Erythroblast (primary cell): ENCODE measurements at regions not wholly inside any gene's neighbourhood (a gene's known extent, or its start where the extent isn't known, plus 50 kb on each side); places are given as distances from the start of the nearest gene placed in this dataset.

Source experiments
- DNase-seq, 2 experiments: peaks; one replicate each; lab custom pipeline; 2025; lab: John Stamatoyannopoulos, UW
- GATA1 ChIP-seq: IDR thresholded peaks from 2 replicates; pipeline ENCODE4 v1.6.1; 2011; ENCODE audit warnings: low read depth, mild to moderate bottlenecking, control low read depth, low read length, moderate library complexity
- POLR2A ChIP-seq: IDR thresholded peaks from 2 replicates; pipeline ENCODE4 v1.6.1; 2011; ENCODE audit warnings: mild to moderate bottlenecking, low read length

DNA sequence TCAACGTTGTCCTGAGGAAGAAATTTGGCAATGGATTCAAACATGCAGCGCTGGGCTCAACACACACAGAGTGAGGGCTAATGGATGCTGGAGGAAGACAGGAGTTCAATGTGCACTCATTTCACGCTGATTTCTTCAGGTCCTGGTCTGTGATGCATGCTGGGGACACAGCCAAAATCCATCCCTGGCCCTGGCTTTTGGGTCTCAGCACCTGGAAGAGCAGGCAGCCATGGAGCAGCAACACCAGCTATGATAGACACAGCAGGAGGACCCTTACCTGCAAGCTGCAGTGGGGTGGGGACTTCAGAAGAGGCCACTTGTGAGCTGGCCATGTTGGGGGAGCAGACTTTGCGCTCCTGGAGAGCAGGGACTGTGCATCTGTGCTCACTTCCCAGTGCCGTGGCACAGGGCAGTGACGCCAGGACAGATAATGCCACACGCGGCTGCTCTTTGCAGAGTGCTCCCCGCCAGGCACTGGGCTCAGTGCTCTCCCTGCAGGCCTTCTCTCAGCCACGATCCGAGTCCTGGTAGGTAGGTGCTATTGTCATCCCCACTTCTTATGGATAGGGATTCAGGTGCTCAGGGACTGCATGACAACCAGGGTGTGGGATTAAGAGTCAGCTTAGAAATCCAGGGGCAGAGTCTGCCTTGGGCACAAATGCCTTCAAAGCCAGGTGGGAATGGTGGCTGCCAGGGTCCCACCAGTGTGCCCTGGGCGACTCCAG, 138.8 kb upstream of the UNC5B start:
- TF ChIP-seq POLR2A (no peak), GATA1 (no peak)
- no peak for DNase-seq

DNA sequence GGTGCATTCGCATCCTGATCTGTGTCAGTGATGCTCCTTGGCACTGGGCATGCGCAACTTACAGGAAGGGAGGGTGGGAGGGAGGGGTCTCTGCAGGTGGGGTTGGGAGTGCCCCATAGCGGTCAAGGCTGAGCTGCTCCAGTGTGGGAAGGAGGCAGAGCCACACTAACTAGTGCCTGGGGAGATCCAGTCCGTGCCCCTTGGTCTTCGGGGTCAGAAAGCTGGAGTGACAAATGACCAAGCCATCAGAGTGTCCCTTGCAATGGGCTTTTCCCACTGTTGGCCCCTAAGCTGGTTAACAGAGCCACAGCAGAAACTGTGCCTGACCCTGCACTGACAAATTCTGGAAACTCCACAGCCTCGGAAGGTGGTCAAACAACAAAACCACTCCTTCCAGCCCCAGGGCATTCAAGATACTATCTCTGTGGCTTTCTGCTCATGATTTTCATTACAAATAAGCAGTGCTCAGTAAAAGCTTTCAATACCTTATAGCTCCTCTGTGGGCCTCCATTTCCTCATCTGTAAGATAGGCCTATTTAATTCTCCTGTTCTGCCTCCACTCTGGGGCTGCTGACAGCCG, 138.1 kb upstream of the UNC5B start:
- no peak for DNase-seq
- TF ChIP-seq GATA1 (no peak), POLR2A (no peak)

DNA sequence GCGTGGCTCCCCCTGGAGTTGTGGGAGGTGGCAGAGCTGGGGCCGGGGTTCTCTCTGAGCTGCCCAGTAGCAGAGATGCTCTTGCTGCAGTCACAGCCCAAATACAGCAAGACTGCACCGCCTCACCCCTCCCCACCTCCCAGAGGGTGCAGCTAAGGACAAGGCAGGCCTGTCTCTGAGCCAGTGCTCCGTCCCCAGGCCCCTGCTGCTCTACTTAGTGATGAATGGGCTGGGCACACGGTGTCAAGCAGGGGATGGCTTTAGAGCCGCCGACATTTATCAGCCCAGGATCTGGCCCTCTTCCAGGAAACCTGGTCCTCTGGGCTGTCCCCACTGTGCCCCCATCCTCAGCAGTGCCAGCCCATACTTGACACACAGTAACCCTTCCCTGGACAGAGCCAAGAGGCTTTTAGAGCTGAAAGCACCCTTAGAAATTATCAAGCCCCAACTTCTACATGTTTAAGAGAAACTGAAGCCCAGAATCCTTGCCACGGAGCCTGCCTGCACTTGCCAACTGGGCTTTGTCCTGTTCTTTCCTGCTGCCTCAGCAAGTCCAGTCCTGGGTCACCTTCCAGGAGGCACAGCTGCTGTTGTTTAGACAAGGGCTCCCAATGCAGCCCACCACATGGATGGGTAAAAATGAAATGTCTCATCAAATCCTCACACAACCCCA, 137.1 kb upstream of the UNC5B start:
- no peak for DNase-seq
- TF ChIP-seq POLR2A (no peak), GATA1 (no peak)

DNA sequence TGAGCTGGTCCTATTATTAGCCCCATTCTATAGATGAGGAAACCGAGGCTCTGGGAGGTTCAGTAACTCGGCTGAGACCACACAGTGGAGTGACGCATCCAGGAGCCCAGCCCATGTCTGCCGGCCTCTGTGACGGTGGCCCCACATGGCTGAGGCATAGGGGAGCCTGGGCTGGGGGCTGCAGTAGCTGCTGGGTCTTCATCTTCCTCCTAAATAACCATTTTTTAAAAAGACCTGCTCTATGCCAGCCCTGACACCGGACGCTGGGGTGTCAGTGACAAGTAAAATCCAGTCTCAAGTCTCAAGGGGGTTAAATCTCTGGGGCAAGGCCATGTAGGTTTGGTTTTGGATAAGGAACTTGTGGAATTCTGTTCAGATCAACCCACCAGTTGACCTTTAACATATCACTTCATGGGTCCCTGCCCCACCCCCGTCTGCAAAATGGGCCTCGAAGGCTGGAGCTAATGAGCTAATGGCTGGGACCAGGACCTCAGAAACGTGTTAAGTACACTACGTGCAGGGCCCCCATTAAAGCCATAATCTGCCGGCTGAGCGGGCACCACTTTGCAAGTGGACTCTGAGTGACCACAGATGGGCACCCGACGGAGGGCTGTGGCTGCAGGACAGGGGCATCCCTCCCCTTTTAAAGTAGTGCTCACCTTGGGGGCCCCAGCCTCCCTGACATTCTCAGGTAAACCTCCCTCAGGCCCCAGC, 136.5 kb upstream of the UNC5B start:
- no peak for TF ChIP-seq GATA1
- TF ChIP-seq POLR2A: no peak
- DNase-seq: no peak

DNA sequence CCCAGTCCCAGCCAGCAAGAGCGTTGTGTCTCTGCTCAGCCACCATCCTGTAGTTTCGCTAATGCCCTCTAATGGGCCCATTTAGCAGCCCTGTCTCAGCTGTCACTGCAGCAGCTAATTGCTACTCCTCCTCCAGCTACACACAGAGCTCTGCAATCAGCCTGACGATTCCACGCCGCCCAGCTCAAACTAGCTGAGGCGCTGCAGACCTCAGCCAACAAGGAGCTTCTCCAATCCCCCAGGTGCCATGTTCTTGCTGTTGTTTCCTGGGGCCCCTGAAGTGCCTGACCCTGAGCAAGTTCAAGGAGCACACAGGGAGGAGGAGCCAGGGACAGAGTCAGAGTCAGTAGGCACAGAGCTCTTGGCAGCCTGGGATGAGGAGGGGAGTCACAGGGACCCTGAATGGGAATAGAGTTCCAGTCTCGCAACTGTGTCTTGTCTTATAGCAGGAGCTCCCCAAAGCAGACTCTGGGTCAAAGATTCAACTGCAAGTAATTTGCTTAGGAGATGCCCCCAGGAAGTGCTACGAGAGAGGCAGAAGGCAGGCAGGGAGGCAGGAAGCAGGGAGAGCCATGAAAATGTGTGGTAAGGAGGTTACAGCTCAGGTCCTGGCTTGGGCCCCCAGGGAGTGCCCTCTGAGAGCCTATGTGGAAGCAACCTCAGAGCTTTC, 135.8 kb upstream of the UNC5B start:
- DNase-seq: no peak
- TF ChIP-seq POLR2A (no peak), GATA1 (no peak)

DNA sequence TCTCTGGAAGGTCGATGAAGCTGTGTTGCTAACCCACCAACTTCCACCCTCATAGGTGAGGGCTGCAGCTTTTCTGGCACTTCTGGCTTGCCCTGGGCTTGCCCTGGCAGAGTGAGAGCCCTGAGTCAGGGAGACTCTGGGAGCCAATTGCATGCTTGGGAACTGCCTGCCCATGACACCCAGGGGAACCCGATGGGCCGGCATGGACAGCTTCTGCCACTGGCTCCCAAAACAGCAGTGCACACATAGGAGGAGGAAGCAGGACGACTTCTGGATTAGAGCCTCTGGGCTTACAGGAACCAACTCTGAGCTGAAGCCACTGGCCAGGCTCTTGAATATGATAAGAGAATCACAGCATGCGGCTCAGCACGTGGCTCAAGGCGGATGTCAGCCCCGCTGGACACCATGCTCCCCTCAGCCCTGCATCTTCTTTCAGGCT, 135.2 kb upstream of the UNC5B start:
- no peak for DNase-seq
- TF ChIP-seq GATA1 (no peak), POLR2A (no peak)

DNA sequence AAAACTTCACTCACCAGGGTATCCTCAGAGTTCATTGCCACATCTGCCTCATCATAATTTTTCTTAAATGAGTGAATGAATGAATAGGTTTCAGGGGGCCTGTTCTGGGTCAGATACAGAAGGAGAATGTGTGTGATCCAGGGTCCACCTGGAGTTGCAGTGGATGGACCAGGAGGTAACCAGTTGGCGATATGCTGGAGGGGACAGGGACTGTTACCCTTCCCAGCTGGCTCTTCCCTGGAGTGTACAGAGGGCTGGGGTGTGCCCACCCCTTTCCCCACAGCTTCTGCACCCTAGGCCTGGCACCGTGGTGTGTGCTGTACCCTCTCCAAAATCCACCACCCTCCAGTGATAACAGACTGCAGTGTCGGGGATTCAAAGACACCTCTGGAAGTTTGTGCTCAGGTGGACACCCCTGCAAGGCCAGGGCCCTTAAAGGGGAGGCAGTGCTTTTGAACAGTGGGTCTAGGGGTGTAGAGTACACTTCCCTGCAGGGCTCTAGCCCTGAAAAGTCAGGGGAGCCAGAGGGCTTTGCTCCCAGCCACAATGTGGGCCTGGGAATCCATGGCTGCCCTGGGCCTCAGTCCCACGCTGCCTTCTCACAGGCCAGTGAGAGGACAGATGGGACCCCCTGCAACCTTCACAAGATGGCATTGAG, 134.4 kb upstream of the UNC5B start:
- DNase-seq: no peak
- no peak for TF ChIP-seq GATA1
- no peak for TF ChIP-seq POLR2A

DNA sequence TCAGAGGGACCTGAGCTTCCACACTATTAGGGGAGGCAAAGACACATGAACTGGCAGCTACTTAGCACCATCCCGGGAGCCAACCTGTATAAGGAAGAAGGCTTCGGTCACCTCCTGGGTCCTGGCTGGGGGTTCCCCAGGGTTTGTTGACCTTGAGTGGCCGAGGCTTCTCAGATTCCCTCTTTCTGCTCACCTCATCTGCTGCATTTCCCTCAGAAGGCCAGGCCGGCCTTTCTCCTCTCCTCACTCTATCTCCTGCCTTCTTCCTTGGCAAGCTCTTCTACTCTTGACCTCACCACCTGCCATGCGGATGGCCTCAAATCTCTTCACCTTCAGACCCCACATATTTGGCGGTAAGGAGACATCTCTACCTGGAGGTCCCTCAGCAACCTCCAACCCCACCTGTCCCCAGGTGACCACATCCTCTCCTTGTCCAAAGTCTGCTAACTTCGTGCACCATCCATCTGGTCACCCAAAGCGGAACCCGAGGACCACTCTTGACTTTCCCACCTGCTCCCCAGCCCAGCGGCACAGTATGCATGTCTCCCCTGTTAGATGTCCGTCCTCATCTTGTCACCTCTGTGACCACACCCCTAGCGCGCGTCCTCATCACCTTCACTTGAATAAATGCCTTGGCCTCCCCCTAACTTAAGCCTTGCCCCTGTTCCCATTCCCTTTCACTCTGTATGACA, 133.8 kb upstream of the UNC5B start:
- TF ChIP-seq POLR2A (no peak), GATA1 (no peak)
- no peak for DNase-seq

DNA sequence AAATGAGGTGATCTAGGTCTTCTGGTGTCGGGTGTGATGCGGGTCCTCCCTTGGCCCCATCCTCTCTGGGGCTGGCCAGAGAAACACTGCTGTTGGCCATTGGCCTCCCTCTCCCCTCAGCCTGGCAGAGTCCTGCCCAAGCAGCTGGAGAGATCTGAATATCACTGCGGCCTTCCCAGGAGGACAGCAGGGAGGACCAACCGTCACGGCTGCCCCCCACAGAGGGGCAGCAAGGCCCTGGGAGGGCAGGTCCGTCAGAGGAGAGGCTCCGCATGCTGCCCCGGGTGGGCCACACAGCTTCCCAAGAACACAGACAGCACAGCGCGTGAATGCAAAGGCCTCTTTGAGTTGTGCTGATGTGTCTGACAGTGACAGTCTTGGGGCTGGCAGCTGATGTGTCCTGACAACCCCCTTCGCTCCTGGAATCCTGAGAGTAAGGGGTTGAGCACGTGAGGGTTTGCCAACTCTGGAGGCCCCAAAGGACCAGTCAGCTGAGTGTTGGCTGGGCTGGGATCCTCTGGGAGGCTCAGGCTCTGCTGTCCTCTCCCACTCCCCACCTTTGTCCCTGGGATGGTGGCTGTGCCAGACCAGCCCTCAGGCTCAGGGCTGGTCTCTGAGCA, 132.5 kb upstream of the UNC5B start:
- DNase-seq: no peak
- no peak for TF ChIP-seq POLR2A
- no peak for TF ChIP-seq GATA1

DNA sequence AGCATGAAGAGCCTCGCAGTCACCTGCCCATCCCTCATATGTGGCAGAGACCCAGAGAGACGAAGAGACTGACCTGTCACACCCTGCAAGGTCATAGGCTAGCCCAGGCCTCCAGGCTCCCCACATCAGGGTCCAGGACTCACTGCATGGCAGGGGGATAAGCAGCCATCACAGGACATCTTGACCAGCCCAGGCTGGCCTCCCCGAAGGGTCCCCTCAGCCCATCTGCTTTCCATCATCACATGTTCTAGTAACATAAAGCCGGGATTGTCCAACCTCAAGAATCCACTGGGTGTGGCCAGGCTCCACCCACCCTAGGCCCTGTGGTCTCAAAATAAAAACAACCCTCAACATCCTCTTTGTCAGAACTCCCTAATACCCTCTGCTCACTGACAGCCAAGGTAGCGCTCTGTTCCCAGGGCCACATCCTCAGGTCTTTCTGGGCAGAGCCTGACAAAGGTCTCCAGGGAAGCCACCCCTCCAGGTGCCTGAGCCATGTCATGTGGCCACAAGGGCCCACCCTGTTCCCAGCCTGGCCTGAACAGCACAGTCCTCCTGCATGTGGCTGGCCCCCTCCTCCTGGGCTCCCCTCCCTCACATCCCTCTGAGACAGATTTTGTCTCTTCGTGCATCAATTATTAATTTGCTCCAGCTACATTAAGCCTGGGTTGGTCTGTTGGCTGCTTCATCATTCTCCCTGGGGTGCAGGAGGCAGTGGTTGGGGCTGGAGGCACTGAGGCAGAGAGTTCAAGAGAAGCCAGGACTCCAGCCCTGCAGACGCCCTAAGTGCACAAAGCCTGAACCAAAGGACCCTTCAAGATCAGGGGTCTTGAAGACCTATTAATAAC, 131.8 kb upstream of the UNC5B start:
- no peak for DNase-seq
- TF ChIP-seq GATA1 (no peak), POLR2A (no peak)

DNA sequence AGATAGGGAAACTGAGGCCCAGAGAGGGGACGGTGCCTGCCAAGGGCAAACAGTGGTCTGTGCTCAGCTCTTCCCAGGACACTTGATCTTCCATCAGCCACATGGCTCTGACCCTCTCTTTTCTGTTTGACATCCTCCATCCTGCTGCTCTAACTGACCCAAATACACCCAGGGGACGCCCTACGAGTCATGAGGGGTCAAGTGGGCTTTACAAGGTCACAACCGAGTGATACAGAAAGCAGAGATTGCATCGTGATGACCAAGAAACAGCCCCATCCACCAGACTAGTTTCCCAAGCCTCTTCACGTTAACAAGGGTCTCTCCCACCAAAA, 131.2 kb upstream of the UNC5B start:
- no peak for TF ChIP-seq GATA1
- no peak for TF ChIP-seq POLR2A
- DNase-seq: no peak

DNA sequence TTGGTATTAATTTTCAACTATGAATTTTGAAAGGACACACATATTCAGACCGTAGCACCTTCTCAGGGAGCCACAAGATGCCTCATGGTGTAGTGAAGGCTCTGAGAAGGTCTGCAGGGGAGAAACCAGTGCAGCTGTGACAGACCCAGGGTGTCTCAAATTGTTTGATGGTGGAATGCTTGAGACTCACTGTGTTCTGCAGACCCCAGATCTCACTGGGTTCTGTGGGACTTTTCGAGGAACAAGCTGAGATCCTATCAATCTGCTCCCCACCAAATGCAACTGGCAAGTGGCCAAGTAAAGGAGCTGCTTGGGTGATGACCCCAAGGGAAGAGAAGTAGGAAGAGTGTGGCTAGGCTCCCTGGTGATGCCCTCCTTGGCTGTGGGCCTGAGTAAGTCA, 130.5 kb upstream of the UNC5B start:
- no peak for DNase-seq
- no peak for TF ChIP-seq POLR2A
- no peak for TF ChIP-seq GATA1
